ENCODE measurements at regions not wholly inside any gene's neighbourhood (a gene's known extent, or its start where the extent isn't known, plus 50 kb on each side); places are given as distances from the start of the nearest gene placed in this dataset.
"Not testable (repeated sequence)": the region's sequence is repeated elsewhere in the genome, so short reads cannot be mapped to it uniquely, and the experiment has no call there.

DNA sequence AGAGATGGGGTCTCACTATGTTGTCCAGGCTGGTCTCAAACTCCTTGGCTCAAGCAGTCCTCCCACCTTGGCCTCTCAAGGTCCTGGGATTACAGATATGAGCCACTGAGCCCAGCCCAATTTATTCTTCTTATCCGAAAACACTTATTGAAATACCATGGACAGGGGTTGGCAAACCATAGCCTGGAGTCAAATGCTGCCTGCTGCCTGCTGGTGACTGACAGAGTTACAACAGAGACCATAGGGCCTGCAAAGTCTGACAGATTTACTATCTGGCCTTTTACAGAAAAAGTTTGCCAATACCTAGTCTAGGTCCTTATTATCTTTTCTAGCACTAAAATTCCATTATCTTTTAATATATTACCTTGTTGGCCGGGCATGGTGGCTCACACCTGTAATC, 87.1 kb upstream of the ZNF281 start:
- Histone ChIP-seq H3K9me3 (ENCODE audit: insufficient read depth, low read depth, low read length) (no peaks in the 10 kb centered on the region), H3K36me3 (ENCODE audit: insufficient read depth, low read depth, low read length) (no peaks in the 10 kb centered on the region), H3K4me3 (ENCODE audit: low read length) (no peak overlapping the region), H3K9ac (ENCODE audit: low read depth, low read length) (no peak overlapping the region), H3K27ac (ENCODE audit: low read length) (no peak overlapping the region), H3K4me1 (ENCODE audit: insufficient read depth, low read length) (no peaks in the 10 kb centered on the region), H3K27me3 (ENCODE audit: insufficient read depth, low read length) (no peaks in the 10 kb centered on the region)

DNA sequence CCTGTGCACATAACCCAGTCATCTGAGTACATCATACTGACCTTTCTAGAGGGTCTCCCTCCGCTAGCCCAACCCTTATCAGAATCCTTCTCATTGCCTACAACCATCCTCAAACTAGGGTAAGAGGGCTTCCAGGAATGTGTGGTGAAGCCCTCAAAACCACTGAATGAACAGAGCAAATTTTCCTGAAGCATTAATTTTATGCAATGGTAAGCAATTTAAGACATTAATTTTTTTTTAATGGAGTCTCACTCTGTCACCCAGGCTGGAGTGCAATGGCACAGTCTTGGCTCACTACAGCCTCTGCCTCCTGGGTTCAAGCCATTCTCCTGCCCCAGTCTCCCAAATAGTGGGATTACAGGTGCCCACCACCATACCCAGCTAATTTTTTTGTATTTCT, 86.1 kb upstream of the ZNF281 start:
- no peak overlapping the region for H3K4me3 ChIP-seq (ENCODE audit: low read length)
- H3K27ac ChIP-seq (ENCODE audit: low read length) = no peak overlapping the region
- no peaks in the 10 kb centered on the region for H3K4me1 ChIP-seq (ENCODE audit: insufficient read depth, low read length)
- H3K9me3 ChIP-seq (ENCODE audit: insufficient read depth, low read depth, low read length) = no peaks in the 10 kb centered on the region
- H3K27me3 ChIP-seq (ENCODE audit: insufficient read depth, low read length) = no peaks in the 10 kb centered on the region
- no peaks in the 10 kb centered on the region for H3K36me3 ChIP-seq (ENCODE audit: insufficient read depth, low read depth, low read length)
- H3K9ac ChIP-seq (ENCODE audit: low read depth, low read length) = no peak overlapping the region

DNA sequence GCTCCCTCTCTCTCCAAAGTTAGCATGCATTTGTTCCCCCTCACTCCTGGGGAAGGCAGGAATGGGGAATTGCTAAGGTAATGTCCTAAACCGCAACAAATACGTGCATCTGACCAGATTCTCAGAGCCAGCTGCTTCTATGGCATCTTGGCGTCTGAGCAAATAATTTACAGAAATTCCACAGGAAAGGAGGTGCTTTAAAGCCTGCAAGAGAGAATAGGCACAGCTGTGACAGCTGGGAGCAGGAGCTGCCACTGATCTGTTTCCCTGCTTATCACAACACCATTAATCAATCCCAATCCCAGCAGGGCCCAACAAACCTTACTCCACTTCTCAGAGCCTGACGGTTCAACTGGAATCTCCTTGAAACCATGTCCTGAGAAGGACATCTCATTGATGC, 83.5 kb upstream of the ZNF281 start:
- Histone ChIP-seq H3K27ac (ENCODE audit: low read length) (no peak overlapping the region), H3K4me3 (ENCODE audit: low read length) (no peak overlapping the region), H3K27me3 (ENCODE audit: insufficient read depth, low read length) (no peaks in the 10 kb centered on the region)

DNA sequence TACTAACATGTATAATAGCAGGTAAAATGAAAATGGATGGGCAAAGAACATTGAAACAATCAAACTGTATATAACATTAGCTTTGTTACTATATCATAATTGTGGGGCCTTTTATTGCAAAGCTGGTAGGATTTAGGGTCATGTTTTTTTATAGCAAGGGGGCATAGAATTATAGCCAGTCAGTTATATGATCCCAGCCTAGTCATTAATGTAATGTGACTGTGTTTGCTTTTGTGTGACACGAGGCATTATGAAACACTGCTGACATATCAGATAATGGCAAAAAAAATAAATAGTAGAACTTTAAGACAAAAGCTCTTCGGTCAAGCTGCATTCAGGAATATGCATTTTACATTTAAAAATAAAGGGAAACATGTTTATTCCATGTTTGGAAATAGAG, 81.3 kb upstream of the ZNF281 start:
- H3K9me3 ChIP-seq (ENCODE audit: insufficient read depth, low read depth, low read length) = no peaks in the 10 kb centered on the region
- no peak overlapping the region for H3K9ac ChIP-seq (ENCODE audit: low read depth, low read length)
- H3K27ac ChIP-seq (ENCODE audit: low read length) = no peak overlapping the region
- no peaks in the 10 kb centered on the region for H3K4me1 ChIP-seq (ENCODE audit: insufficient read depth, low read length)
- no peak overlapping the region for H3K4me3 ChIP-seq (ENCODE audit: low read length)
- no peaks in the 10 kb centered on the region for H3K27me3 ChIP-seq (ENCODE audit: insufficient read depth, low read length)
- H3K36me3 ChIP-seq (ENCODE audit: insufficient read depth, low read depth, low read length) = no peaks in the 10 kb centered on the region

More for the DNA sequence above, 83.5 kb upstream of the ZNF281 start:
- H3K9ac ChIP-seq (ENCODE audit: low read depth, low read length) = no peak overlapping the region
- no peaks in the 10 kb centered on the region for H3K36me3 ChIP-seq (ENCODE audit: insufficient read depth, low read depth, low read length)
- H3K9me3 ChIP-seq (ENCODE audit: insufficient read depth, low read depth, low read length) = no peaks in the 10 kb centered on the region
- no peaks in the 10 kb centered on the region for H3K4me1 ChIP-seq (ENCODE audit: insufficient read depth, low read length)

DNA sequence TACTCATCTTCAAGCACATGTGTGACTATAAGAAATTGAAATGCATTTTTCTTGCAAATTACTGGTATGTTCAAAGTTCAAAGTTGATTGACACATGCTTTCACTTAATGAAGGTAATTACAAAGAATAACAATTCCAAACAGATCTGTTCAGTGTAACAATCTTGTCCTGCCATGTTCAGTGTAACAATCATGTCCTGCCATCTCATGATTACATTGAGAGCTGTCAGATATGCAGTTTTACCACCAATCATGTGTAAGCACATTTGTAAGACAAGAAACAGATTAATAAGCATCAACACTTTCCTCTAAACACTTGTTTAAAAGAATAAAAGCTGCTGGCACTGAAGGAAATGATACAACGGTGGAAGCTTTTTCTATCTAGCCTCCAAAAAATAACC, 80.3 kb upstream of the ZNF281 start:
- no peaks in the 10 kb centered on the region for H3K4me1 ChIP-seq (ENCODE audit: insufficient read depth, low read length)
- no peaks in the 10 kb centered on the region for H3K9me3 ChIP-seq (ENCODE audit: insufficient read depth, low read depth, low read length)
- H3K36me3 ChIP-seq (ENCODE audit: insufficient read depth, low read depth, low read length) = no peaks in the 10 kb centered on the region
- H3K27me3 ChIP-seq (ENCODE audit: insufficient read depth, low read length) = no peaks in the 10 kb centered on the region
- H3K9ac ChIP-seq (ENCODE audit: low read depth, low read length) = no peak overlapping the region
- H3K4me3 ChIP-seq (ENCODE audit: low read length) = no peak overlapping the region
- no peak overlapping the region for H3K27ac ChIP-seq (ENCODE audit: low read length)

DNA sequence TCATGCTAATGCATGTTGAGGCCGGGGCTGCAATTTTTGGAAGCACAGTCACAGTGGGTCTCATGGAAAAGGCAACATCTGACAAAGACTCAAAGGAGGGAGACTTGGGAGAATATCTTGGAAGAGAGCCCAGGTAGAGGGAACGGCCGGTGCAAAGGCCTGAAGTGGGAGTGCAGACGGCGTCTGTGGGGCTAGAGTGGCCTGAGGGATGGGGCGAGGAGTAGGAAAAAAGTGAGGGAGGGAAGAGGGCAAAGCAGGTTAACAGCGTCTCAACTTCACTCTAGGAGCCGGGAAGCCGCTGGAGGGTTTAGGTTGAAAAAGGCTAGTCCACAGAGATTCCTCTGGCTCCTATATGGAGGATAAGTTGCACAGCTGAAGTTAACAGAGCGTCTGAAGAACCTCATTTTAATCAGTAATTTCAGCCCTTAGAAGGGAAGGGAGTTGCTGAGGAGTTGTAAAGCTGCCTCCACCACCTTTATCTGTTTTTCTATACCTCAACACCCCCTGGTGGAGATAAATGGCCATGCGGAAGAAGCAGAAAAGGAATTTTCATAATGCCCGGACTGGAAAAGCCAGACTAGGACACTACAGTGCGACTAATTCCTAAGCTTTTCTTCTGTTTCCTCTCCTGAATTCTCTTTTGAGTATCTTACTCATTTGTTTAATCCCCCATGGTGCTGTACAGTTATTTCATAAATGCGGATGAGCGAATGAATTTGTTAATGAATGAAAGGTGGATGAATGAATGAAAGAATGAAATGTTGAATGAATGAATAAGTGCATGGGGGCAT, 78.7 kb upstream of the ZNF281 start:
- no peaks in the 10 kb centered on the region for H3K9me3 ChIP-seq (ENCODE audit: insufficient read depth, low read depth, low read length)
- no peak overlapping the region for H3K9ac ChIP-seq (ENCODE audit: low read depth, low read length)
- peaks cover 6% of the 10 kb centered on the region for H3K4me1 ChIP-seq (ENCODE audit: insufficient read depth, low read length)
- peak overlapping the region; percentile 39; the same call in 1 of the 2 replicates for H3K4me3 ChIP-seq (ENCODE audit: low read length)
- no peaks in the 10 kb centered on the region for H3K36me3 ChIP-seq (ENCODE audit: insufficient read depth, low read depth, low read length)
- no peak overlapping the region for H3K27ac ChIP-seq (ENCODE audit: low read length)
- no peaks in the 10 kb centered on the region for H3K27me3 ChIP-seq (ENCODE audit: insufficient read depth, low read length)

DNA sequence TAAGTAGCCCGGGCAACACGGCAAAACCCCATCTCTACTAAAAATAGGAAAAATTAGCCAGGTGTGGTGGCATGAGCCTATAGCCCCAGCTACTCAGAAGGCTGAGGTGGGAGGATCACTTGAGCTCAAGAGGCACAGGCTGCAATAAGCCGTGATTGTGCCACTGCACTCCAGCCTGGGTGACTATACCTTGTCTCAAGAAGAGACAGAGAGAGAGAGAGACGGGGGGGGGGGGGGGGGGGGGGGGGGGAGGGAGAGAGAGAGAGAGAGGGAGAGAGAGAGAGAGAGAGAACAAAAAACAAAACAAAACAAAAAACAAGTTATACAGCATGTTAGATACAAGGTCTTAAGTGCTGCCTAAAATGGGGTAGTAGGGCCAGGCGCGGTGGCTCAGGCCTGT, 77.8 kb upstream of the ZNF281 start:
- H3K9ac ChIP-seq (ENCODE audit: low read depth, low read length) = no peak overlapping the region
- no peak overlapping the region for H3K4me3 ChIP-seq (ENCODE audit: low read length)
- no peaks in the 10 kb centered on the region for H3K27me3 ChIP-seq (ENCODE audit: insufficient read depth, low read length)
- no peaks in the 10 kb centered on the region for H3K9me3 ChIP-seq (ENCODE audit: insufficient read depth, low read depth, low read length)
- H3K36me3 ChIP-seq (ENCODE audit: insufficient read depth, low read depth, low read length) = no peaks in the 10 kb centered on the region
- H3K27ac ChIP-seq (ENCODE audit: low read length) = no peak overlapping the region
- peaks cover 12% of the 10 kb centered on the region for H3K4me1 ChIP-seq (ENCODE audit: insufficient read depth, low read length)

DNA sequence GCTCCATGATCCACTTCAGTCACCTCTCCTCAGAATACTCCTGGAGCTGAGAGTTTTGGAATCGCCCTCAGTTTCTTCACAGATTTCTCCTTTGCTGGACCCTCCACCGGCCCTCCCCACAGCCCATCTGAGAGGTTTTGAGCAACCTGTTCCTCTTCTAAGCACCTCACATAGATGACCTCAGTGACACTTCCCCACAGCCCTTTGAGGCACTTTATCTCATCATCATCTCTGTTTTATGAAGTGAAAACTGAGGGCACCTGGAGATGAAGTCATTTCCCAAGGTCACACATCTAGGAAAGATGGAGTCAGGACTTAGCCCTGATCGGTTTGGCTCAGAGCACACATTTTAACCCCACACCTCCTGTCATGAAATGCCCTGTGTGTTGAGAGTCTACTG, 76.8 kb upstream of the ZNF281 start:
- Histone ChIP-seq H3K36me3 (ENCODE audit: insufficient read depth, low read depth, low read length) (no peaks in the 10 kb centered on the region), H3K4me1 (ENCODE audit: insufficient read depth, low read length) (peaks cover 12% of the 10 kb centered on the region), H3K27me3 (ENCODE audit: insufficient read depth, low read length) (no peaks in the 10 kb centered on the region), H3K9me3 (ENCODE audit: insufficient read depth, low read depth, low read length) (no peaks in the 10 kb centered on the region), H3K27ac (ENCODE audit: low read length) (no peak overlapping the region), H3K9ac (ENCODE audit: low read depth, low read length) (no peak overlapping the region), H3K4me3 (ENCODE audit: low read length) (no peak overlapping the region)

DNA sequence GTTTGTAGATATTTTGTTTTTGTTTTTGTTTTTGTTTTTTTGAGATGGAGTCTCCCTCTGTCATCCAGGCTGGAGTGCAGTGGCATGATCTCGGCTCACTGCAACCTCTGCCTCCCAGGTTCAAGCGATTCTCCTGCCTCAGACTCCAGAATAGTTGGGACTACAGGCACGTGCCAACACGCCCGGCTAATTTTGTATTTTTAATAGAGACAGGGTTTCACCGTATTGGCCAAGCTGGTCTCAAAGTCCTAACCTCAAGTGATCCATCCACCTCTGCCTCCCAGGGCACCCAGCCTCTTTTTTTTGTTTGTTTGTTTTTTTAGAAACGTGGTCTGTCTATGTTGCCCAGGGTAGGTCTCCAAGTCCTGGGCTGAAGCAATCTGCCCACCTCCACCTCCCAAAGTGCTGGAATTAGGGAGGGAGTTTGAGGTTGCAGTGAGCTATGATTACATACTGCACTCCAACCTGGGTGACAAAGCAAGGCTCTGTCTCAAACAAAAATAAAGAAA, 74.7 kb upstream of the ZNF281 start:
- not testable (repeated sequence) for H3K4me3 ChIP-seq (ENCODE audit: low read length); H3K9ac ChIP-seq (ENCODE audit: low read depth, low read length); H3K36me3 ChIP-seq (ENCODE audit: insufficient read depth, low read depth, low read length); H3K9me3 ChIP-seq (ENCODE audit: insufficient read depth, low read depth, low read length); H3K27me3 ChIP-seq (ENCODE audit: insufficient read depth, low read length); H3K27ac ChIP-seq (ENCODE audit: low read length)
- peaks cover 12% of the 10 kb centered on the region for H3K4me1 ChIP-seq (ENCODE audit: insufficient read depth, low read length)

DNA sequence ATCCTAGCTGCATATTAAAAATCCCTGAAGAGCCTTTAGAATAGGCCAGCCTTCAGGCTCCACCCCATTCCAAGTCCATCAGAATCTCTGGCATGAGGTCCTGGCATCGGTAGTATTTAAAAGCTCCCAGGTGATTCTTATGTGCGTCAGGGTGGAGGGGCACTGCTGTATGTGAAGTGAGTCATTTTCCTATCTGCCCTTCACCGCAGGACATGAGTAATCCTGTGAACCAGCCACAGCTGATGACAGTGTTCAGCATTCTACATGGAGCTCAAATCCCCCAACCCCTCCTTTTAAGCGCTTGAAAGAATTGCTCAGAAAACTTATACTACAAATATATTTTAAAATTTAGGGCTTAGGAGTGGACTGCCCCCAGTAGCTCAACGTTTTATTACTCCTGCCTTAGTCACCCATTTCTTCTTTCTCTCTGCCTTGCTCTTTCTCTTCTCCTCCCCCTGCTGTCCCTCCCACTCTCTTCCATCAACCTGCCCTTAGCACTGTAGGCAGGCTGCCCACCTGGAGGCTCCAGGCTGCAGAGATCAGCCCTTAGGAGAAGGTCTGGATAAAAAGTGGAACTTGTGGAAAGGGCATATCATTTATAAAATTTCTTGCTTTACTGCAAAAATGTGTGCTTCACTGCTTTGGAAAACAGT, 73.8 kb upstream of the ZNF281 start:
- Histone ChIP-seq H3K27me3 (ENCODE audit: insufficient read depth, low read length) (no peaks in the 10 kb centered on the region), H3K9me3 (ENCODE audit: insufficient read depth, low read depth, low read length) (no peaks in the 10 kb centered on the region), H3K36me3 (ENCODE audit: insufficient read depth, low read depth, low read length) (no peaks in the 10 kb centered on the region), H3K9ac (ENCODE audit: low read depth, low read length) (no peak overlapping the region), H3K4me1 (ENCODE audit: insufficient read depth, low read length) (peaks cover 12% of the 10 kb centered on the region), H3K27ac (ENCODE audit: low read length) (no peak overlapping the region), H3K4me3 (ENCODE audit: low read length) (no peak overlapping the region)

DNA sequence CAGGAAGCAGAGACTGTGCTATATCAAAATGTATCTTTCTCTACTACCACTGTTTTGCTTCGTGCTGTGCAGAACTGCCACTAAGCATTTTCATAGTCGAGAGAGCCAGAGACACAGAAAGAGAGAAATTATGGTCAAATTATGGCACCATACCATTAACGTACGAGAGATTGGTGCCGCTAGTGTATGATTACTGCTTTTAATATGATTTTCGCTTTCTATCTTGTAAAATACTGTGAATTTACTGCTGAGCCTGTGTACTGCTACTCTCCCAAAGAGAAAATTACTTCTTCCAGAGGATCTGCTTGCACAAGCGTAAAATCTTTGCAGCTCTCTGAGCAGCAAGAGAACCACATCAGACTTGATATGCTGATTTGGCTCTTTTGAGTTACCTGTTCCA, 71.1 kb upstream of the ZNF281 start:
- no peaks in the 10 kb centered on the region for H3K27me3 ChIP-seq (ENCODE audit: insufficient read depth, low read length)
- H3K4me1 ChIP-seq (ENCODE audit: insufficient read depth, low read length) = peaks cover 12% of the 10 kb centered on the region
- H3K9me3 ChIP-seq (ENCODE audit: insufficient read depth, low read depth, low read length) = no peaks in the 10 kb centered on the region
- no peak overlapping the region for H3K27ac ChIP-seq (ENCODE audit: low read length)
- H3K4me3 ChIP-seq (ENCODE audit: low read length) = no peak overlapping the region
- H3K36me3 ChIP-seq (ENCODE audit: insufficient read depth, low read depth, low read length) = no peaks in the 10 kb centered on the region; the same call in 1 of the 2 replicates
- no peak overlapping the region for H3K9ac ChIP-seq (ENCODE audit: low read depth, low read length)

DNA sequence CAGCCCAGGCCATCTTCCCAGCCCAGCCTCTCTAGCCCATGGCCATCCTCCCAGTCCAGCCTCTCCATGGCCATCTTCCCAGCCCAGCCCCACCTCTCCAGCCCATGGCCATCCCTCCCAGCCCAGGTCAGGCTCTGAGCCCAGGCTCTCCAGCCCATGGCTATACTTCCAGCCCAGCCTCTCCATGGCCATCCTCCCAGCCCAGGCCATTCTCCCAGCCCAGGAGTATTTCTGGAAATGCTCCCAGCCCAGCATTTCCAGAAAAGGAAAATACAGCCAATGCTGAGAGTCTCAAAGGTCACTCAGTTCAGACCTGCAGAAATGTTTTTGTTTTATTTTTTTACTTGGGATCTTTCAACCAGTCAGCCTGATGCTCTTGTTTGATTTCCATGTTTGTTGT, 70.0 kb upstream of the ZNF281 start:
- H3K27me3 ChIP-seq (ENCODE audit: insufficient read depth, low read length) = no peaks in the 10 kb centered on the region
- no peak overlapping the region for H3K4me3 ChIP-seq (ENCODE audit: low read length)
- peaks cover 11% of the 10 kb centered on the region; the same call in 1 of the 2 replicates for H3K36me3 ChIP-seq (ENCODE audit: insufficient read depth, low read depth, low read length)
- no peak overlapping the region for H3K27ac ChIP-seq (ENCODE audit: low read length)
- H3K9me3 ChIP-seq (ENCODE audit: insufficient read depth, low read depth, low read length) = no peaks in the 10 kb centered on the region
- H3K9ac ChIP-seq (ENCODE audit: low read depth, low read length) = no peak overlapping the region
- H3K4me1 ChIP-seq (ENCODE audit: insufficient read depth, low read length) = peaks cover 12% of the 10 kb centered on the region
